Heart right ventricle (tissue), 16 donors: ENCODE measurements at regions not wholly inside any gene's neighbourhood (a gene's known extent, or its start where the extent isn't known, plus 50 kb on each side); places are given as distances from the start of the nearest gene placed in this dataset.

Experiments
- ATAC-seq, 8 donors: fragments of 200-7000 bp; cut with Tn5 transposase; one replicate each; pipeline ENCODE4 v1.9.1; 2020; ENCODE audit warnings: mild to moderate bottlenecking in 8 of 8, moderate library complexity in 8 of 8, moderate number of reproducible peaks in 1 of 8
- DNase-seq, 2 donors: peaks; one replicate each; pipeline ENCODE4 v3.0.0-alpha.2; 2020
- H3K27ac ChIP-seq, 10 donors: fragments of 200-600 bp; sonication (generic) in 2 of 10; one replicate each; pipeline versions ENCODE4 v1.5.0 to v1.8.0; 2020 to 2022; ENCODE audit warnings: mild to moderate bottlenecking in 3 of 10
- H3K27me3 ChIP-seq, 7 donors: fragments of 200-600 bp; one replicate each; pipeline ENCODE4 v1.8.0; 2021 to 2022; ENCODE audit warnings: mild to moderate bottlenecking in 2 of 7
- H3K36me3 ChIP-seq, 9 donors: fragments of 200-600 bp; sonication (generic) in 1 of 9; one replicate each; pipeline versions ENCODE4 v1.5.0 to v1.8.0; 2020 to 2022; ENCODE audit warnings: mild to moderate bottlenecking in 2 of 9
- H3K4me1 ChIP-seq, 9 donors: fragments of 200-600 bp; sonication (generic) in 1 of 9; one replicate each; pipeline versions ENCODE4 v1.5.0 to v1.8.0; 2020 to 2022; ENCODE audit warnings: mild to moderate bottlenecking in 4 of 9
- H3K4me3 ChIP-seq, 10 donors: fragments of 200-600 bp; sonication (generic) in 2 of 10; one replicate each; pipeline versions ENCODE4 v1.5.0 to v1.8.0; 2020 to 2022; ENCODE audit warnings: mild to moderate bottlenecking in 7 of 10, moderate library complexity in 2 of 10
- H3K9me3 ChIP-seq, 11 donors: fragments of 200-600 bp in 10 of 11; sonication (generic) in 2 of 11; one replicate each; pipeline versions ENCODE4 v1.5.0 to v1.8.0; 2013 to 2022; ENCODE audit warnings: mild to moderate bottlenecking in 2 of 11, control low read depth in 1 of 11, moderate library complexity in 1 of 11
- CTCF ChIP-seq, 9 donors: fragments of 200-600 bp; sonication (generic) in 2 of 9; IDR thresholded peaks; one replicate each; pipeline versions ENCODE4 v1.5.0 to v1.8.0; 2021 to 2022; ENCODE audit warnings: antibody characterized with exemption in 9 of 9, mild to moderate bottlenecking in 5 of 9, moderate library complexity in 1 of 9
- WGBS, 2 donors: extraction: QIAGEN DNeasy Blood & Tissue Kit; methylation state at CpG; one replicate each; pipeline ENCODE4 v1.1.7; 2013; ENCODE audit warnings: inconsistent platforms in 1 of 2; 5-methylcytosine and 5-hydroxymethylcytosine counted together
- intact Hi-C, 10 donors: fragments of 100-400 bp; cut with DNase I; formaldehyde crosslinking; loops; one replicate each; pipeline versions ENCODE4 v1.11.1 to v1.14.2; 2022
- donor health status: Arrhythmogenic right ventricular cardiomyopathy.
- donor health status: ischemic (EF 13 %, LVEDD 7.1; RV severe dilation, severe dysfunction).
- donor health status: healthy with polysubstance abuse.
- donor health status: DM: no; HTN: yes; CAD: no.
- donor health status: DM: no; HTN: no; CAD: no.
- donor health status: ischemic (EF 25% LVEDD 6.9; RV normal size, moderate dysfunction).
- donor health status: ischemic (EF 25% LVEDD 5.7; RV mildly dilated, moderate dysfunction).
- donor health status: healthy.
- donor health status: DM: yes; HTN: yes; CAD: no.
- donor health status: Ischemic cardiomyopathy.
- donor health status: ischemic (EF 35%, LVEDD 5.7; RV mildly dilated, moderate dysfunction).
- donor health status: nonischemic (EF 11% LVEDD 7.7; RV severe dilation, severe dysfunction).
- donor health status: DM: yes; HTN: yes; CAD: no.
- donor health status: PGD.
- donor health status: ischemic (EF 29% LVEDD 5.4; RV normal size, mild dysfunction).
- donor health status: nonischemic (EF 23%, LVEDD 6.1; RV moderate dilation, normal function).

GRCh38 chr11:98110030-98110429 is 910.7 kb upstream of the CNTN5 start:
- no peak for TF ChIP-seq CTCF (IDR thresholded peaks at IDR 0.05)
- H3K9me3 ChIP-seq: peaks cover 0 to 7% (median 0%) of the 10 kb centered on the region in 11 donors
- H3K27me3 ChIP-seq: no peaks in the 10 kb centered on the region
- no peaks in the 10 kb centered on the region for H3K36me3 ChIP-seq
- H3K27ac ChIP-seq: no peak overlapping the region
- intact Hi-C loops: no loop called here
- no peak for ATAC-seq
- H3K4me3 ChIP-seq: no peak overlapping the region
- no peak for DNase-seq
- WGBS, 2 donors: 89 to 96% methylated on average over 5 of the region's 5 CpGs
- peaks cover 0 to 5% (median 0%) of the 10 kb centered on the region in 9 donors for H3K4me1 ChIP-seq

GRCh38 chr11:98115873-98116272 is 904.9 kb upstream of the CNTN5 start:
- intact Hi-C loops: no loop called here
- H3K4me3 ChIP-seq: no peak overlapping the region
- no peak overlapping the region for H3K27ac ChIP-seq
- peaks cover 0 to 16% (median 0%) of the 10 kb centered on the region in 11 donors for H3K9me3 ChIP-seq
- no peak for TF ChIP-seq CTCF (IDR thresholded peaks at IDR 0.05)
- ATAC-seq (peak in 1 of 8 donors; percentile 59), DNase-seq (no peak)
- 36 to 43% methylated on average over 1 of the region's 1 CpG for WGBS, 2 donors
- no peaks in the 10 kb centered on the region for H3K4me1 ChIP-seq
- H3K27me3 ChIP-seq: no peaks in the 10 kb centered on the region
- no peaks in the 10 kb centered on the region for H3K36me3 ChIP-seq

GRCh38 chr11:98130117-98130625 is 890.6 kb upstream of the CNTN5 start:
- intact Hi-C loops: no loop called here
- no peaks in the 10 kb centered on the region for H3K36me3 ChIP-seq

GRCh38 chr11:98136357-98136756 is 884.4 kb upstream of the CNTN5 start:
- Histone ChIP-seq H3K36me3 (no peaks in the 10 kb centered on the region), H3K9me3 (peaks cover 0 to 23% (median 0%) of the 10 kb centered on the region in 11 donors), H3K4me3 (no peak overlapping the region), H3K27ac (no peak overlapping the region), H3K27me3 (no peaks in the 10 kb centered on the region), H3K4me1 (no peaks in the 10 kb centered on the region)
- DNase-seq (no peak), ATAC-seq (no peak)
- WGBS, 2 donors: 68 to 72% methylated on average over 1 of the region's 1 CpG
- no peak for TF ChIP-seq CTCF (IDR thresholded peaks at IDR 0.05)
- intact Hi-C loops: no loop called here

More at GRCh38 chr11:98130117-98130625, 890.6 kb upstream of the CNTN5 start:
- H3K27me3 ChIP-seq: no peaks in the 10 kb centered on the region
- no peaks in the 10 kb centered on the region for H3K4me1 ChIP-seq
- peaks cover 0 to 61% (median 7%) of the 10 kb centered on the region in 11 donors for H3K9me3 ChIP-seq
- H3K4me3 ChIP-seq: no peak overlapping the region
- no peak for ATAC-seq
- no peak for DNase-seq
- H3K27ac ChIP-seq: no peak overlapping the region
- TF ChIP-seq CTCF (IDR thresholded peaks at IDR 0.05): no peak
